SK-N-SH (cell line): ENCODE measurements at regions not wholly inside any gene's neighbourhood (a gene's known extent, or its start where the extent isn't known, plus 50 kb on each side); places are given as distances from the start of the nearest gene placed in this dataset.

Source experiments
- CTCF ChIA-PET: fragments of 300-600, 350-600 bp; formaldehyde crosslinking; extraction: SDS; loops from one replicate; lab custom pipeline; 2021; lab: Yijun Ruan, JAX
- POLR2A ChIA-PET: fragments of 350-600 bp; sonication (Branson Sonifier 250); formaldehyde crosslinking; extraction: SDS; loops from one replicate; lab custom pipeline; 2020; ENCODE audit warnings: antibody characterized with exemption, inconsistent platforms; lab: Yijun Ruan, JAX
- DNase-seq: peaks from one replicate; pipeline ENCODE4 v3.0.0; 2012
- H2AFZ ChIP-seq: fragments of 200-600 bp; sonication (generic); 2 replicates; pipeline ENCODE4 v1.8.1; 2016; ENCODE audit warnings: antibody characterized with exemption, mild to moderate bottlenecking, low read depth
- H3F3A ChIP-seq: fragments of 200-600 bp; sonication (generic); replicated peaks from 2 replicates; pipeline ENCODE3; 2016; ENCODE audit warnings: antibody characterized with exemption, mild to moderate bottlenecking; ENCODE audit not compliant: insufficient read depth
- H3K27ac ChIP-seq, 2 experiments: fragments of 200-500 bp in 1 of 2; fragments of 200-600 bp in 1 of 2; sonication (Bioruptor generic) in 1 of 2; sonication (generic), shearing (Covaris generic) in 1 of 2; 2 replicates each; pipeline versions ENCODE4 v1.5.1 to v1.6.1; 2014 to 2016; ENCODE audit warnings: low read depth in 2 of 2, inconsistent platforms in 1 of 2, low read length in 1 of 2, mild to moderate bottlenecking in 1 of 2, mixed read lengths in 1 of 2
- H3K27me3 ChIP-seq: fragments of 200-600 bp; sonication (generic), shearing (Covaris generic); 2 replicates; pipeline ENCODE4 v1.6.1; 2016; ENCODE audit warnings: mixed run types; ENCODE audit not compliant: insufficient read depth
- H3K36me3 ChIP-seq, 2 experiments: fragments of 200-500 bp in 1 of 2; fragments of 200-600 bp in 1 of 2; sonication (Bioruptor generic) in 1 of 2; sonication (generic) in 1 of 2; replicated peaks in 1 of 2; 2 replicates each; pipeline versions ENCODE3 to v1.5.1; 2014 to 2016; ENCODE audit warnings: low read length in 1 of 2, mild to moderate bottlenecking in 1 of 2; ENCODE audit not compliant: insufficient read depth in 2 of 2, control insufficient read depth in 1 of 2
- H3K4me1 ChIP-seq, 2 experiments: fragments of 200-500 bp in 1 of 2; fragments of 200-600 bp in 1 of 2; sonication (Bioruptor generic) in 1 of 2; sonication (generic), shearing (Covaris generic) in 1 of 2; 2 replicates each; pipeline versions ENCODE4 v1.5.1 to v1.6.1; 2014 to 2016; ENCODE audit warnings: low read depth in 1 of 2, low read length in 1 of 2, mixed run types in 1 of 2; ENCODE audit not compliant: insufficient read depth in 2 of 2, control insufficient read depth in 1 of 2
- H3K4me2 ChIP-seq: fragments of 200-600 bp; sonication (generic), shearing (Covaris generic); 2 replicates; pipeline ENCODE4 v1.6.1; 2017; ENCODE audit warnings: mixed run types
- H3K4me3 ChIP-seq, 2 experiments: fragments of 200-500 bp in 1 of 2; fragments of 200-600 bp in 1 of 2; sonication (Bioruptor generic) in 1 of 2; sonication (generic), shearing (Covaris generic) in 1 of 2; 2 replicates each; pipeline versions ENCODE4 v1.5.1 to v1.8.1; 2014 to 2016; ENCODE audit warnings: low read depth in 2 of 2, inconsistent platforms in 1 of 2, low read length in 1 of 2, mild to moderate bottlenecking in 1 of 2, mixed read lengths in 1 of 2, moderate library complexity in 1 of 2
- H3K79me2 ChIP-seq: fragments of 200-600 bp; sonication (generic); 2 replicates; pipeline ENCODE4 v1.8.1; 2017; ENCODE audit warnings: mild to moderate bottlenecking; ENCODE audit not compliant: insufficient read depth
- H3K9ac ChIP-seq: fragments of 200-600 bp; sonication (generic); 2 replicates; pipeline ENCODE4 v1.6.1; 2017; ENCODE audit warnings: mixed run types
- H3K9me2 ChIP-seq: fragments of 200-600 bp; sonication (generic); 2 replicates; pipeline ENCODE4 v1.6.1; 2017; ENCODE audit warnings: mixed run types
- H3K9me3 ChIP-seq: fragments of 200-600 bp; sonication (generic); 2 replicates; pipeline ENCODE4 v1.6.1; 2017; ENCODE audit warnings: mixed run types, mild to moderate bottlenecking, moderate library complexity
- H4K20me1 ChIP-seq: fragments of 200-600 bp; sonication (generic); 2 replicates; pipeline ENCODE4 v1.6.1; 2017; ENCODE audit warnings: mild to moderate bottlenecking, mixed run types; ENCODE audit not compliant: insufficient read depth
- CHD2 ChIP-seq: fragments of 150-350 bp; IDR thresholded peaks from 2 replicates; pipeline ENCODE4 v1.6.1; 2018; ENCODE audit warnings: low read length; ENCODE audit not compliant: partially characterized antibody
- CTCF ChIP-seq: fragments of 200-600 bp; sonication (generic); IDR thresholded peaks from 2 replicates; pipeline ENCODE4 v1.6.1; 2017; ENCODE audit warnings: antibody characterized with exemption, mild to moderate bottlenecking, moderate library complexity
- EP300 ChIP-seq, 2 experiments: IDR thresholded peaks; 2 replicates each; pipeline versions ENCODE4 v1.4.0 to v1.6.1; 2012; ENCODE audit warnings: borderline replicate concordance in 1 of 2, low read depth in 1 of 2, low read length in 1 of 2
- FOXJ3 ChIP-seq: sonication (generic); formaldehyde crosslinking; IDR thresholded peaks from 2 replicates; pipeline ENCODE4 v1.5.1; 2020; ENCODE audit warnings: mild to moderate bottlenecking, missing genetic modification reagents
- FOXM1 ChIP-seq: IDR thresholded peaks from 2 replicates; pipeline ENCODE4 v1.4.0; 2012; ENCODE audit warnings: low read depth, mild to moderate bottlenecking
- JUND ChIP-seq: IDR thresholded peaks from 2 replicates; pipeline ENCODE4 v1.4.0; 2012
- MXI1 ChIP-seq: IDR thresholded peaks from 2 replicates; pipeline ENCODE4 v1.6.1; 2012; ENCODE audit warnings: mild to moderate bottlenecking, low read depth, low read length, improper control_type of control experiment
- PBX3 ChIP-seq: IDR thresholded peaks from 2 replicates; pipeline ENCODE4; 2012
- POLR2AphosphoS5 ChIP-seq: IDR thresholded peaks from 2 replicates; pipeline ENCODE4 v1.6.1; 2012; ENCODE audit warnings: low read depth, low read length
- RAD21 ChIP-seq: IDR thresholded peaks from 2 replicates; pipeline ENCODE4 v1.6.1; 2012; ENCODE audit warnings: mild to moderate bottlenecking, low read length
- RCOR1 ChIP-seq: fragments of 150-350 bp; IDR thresholded peaks from 2 replicates; pipeline ENCODE4 v1.6.1; 2017; ENCODE audit warnings: antibody characterized with exemption, low read length
- RFX5 ChIP-seq: IDR thresholded peaks from 2 replicates; pipeline ENCODE4 v1.6.1; 2012; ENCODE audit warnings: mild to moderate bottlenecking, improper control_type of control experiment, low read length
- RXRA ChIP-seq: IDR thresholded peaks from 2 replicates; pipeline ENCODE4 v1.4.0; 2012; ENCODE audit warnings: low read depth, mild to moderate bottlenecking, borderline replicate concordance
- SIN3A ChIP-seq: IDR thresholded peaks from 2 replicates; pipeline ENCODE4 v1.6.1; 2012; ENCODE audit warnings: low read depth, mild to moderate bottlenecking, low read length, moderate library complexity, borderline replicate concordance
- USF1 ChIP-seq: IDR thresholded peaks from 2 replicates; pipeline ENCODE4 v1.4.0; 2012; ENCODE audit warnings: low read depth, borderline replicate concordance
- YY1 ChIP-seq: IDR thresholded peaks from 2 replicates; pipeline ENCODE4 v1.4.0; 2012; ENCODE audit warnings: low read depth, mild to moderate bottlenecking
- WGBS: methylation state at CpG from one replicate; pipeline ENCODE4 v1.1.6; 2017; ENCODE audit warnings: low lambda C conversion rate; 5-methylcytosine and 5-hydroxymethylcytosine counted together
- TF ChIP-seq, protein P1 (sequence below): IDR thresholded peaks from 2 replicates; pipeline ENCODE4 v1.6.1; 2012; ENCODE audit warnings: mild to moderate bottlenecking, low read depth, low read length, moderate library complexity
- TF ChIP-seq, protein P2 (sequence below): IDR thresholded peaks from 2 replicates; pipeline ENCODE4 v1.4.0; 2012; ENCODE audit warnings: low read depth, borderline replicate concordance

DNA sequence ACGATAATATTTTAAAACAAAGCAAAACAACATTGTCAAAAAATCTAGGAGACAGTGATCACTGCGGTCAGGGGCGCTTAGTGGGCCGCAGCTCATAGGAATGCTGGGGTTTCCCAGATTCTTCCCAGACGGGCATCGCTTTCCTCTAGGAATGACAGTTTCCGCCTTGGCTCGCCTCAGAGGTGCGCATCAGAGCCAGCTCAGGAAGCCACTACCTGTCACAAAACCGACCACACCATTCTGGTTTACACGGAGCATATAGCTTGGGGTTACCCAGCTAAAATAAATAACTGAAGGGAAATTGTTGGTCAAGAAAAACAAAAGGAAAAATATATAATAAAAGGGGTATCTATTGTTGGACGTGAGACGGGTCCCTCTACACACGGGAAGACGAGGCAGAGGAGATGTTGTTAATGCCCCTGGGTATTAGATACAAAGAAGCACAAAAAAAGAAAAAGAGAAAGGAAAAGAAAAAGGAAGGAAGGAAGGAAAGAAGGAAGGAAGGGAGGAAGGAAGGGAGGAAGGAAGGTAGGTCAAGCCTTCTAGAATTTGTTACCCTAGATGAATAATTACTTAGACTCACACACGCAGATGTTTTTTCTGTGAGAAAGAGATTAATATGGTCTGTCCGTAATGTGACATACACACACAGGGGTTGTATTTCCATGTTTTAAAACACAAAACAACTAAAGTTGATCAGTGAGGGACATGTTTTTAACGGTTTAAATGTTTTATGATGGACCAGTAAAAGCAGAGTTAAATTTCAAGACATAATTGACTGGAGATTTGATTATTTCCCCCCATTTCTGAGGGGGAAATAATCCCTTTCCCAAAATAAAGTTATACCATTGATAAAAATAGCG is 292.4 kb upstream of the NFE2L3 start:
- CTCF ChIA-PET = interaction anchor here (1.0 to 1.6 kb wide), 3 partner anchors 11 to 808 kb away, joined by 3 to 4 read pairs (median 3); no protein-coding TSS in a partner anchor

More for the DNA sequence above, 292.4 kb upstream of the NFE2L3 start:
- no peak overlapping the region for H3K9ac ChIP-seq
- no peak overlapping the region for H3K4me3 ChIP-seq
- peaks cover 59% of the 10 kb centered on the region for H3K27me3 ChIP-seq
- H3F3A ChIP-seq = peaks cover 29% of the 10 kb centered on the region
- no peak for DNase-seq
- peaks cover 0 to 21% of the 10 kb centered on the region in 2 experiments; a peak in 2 of 4 replicates for H3K4me1 ChIP-seq
- H4K20me1 ChIP-seq = 0 out of 2 replicates have a peak, but pooled peaks cover 4% of the 10 kb centered on the region
- no peak overlapping the region for H3K4me2 ChIP-seq
- WGBS = 40% methylated on average over 19 of the region's 19 CpGs
- TF ChIP-seq RFX5 = no peak
- TF ChIP-seq, protein P1, sequence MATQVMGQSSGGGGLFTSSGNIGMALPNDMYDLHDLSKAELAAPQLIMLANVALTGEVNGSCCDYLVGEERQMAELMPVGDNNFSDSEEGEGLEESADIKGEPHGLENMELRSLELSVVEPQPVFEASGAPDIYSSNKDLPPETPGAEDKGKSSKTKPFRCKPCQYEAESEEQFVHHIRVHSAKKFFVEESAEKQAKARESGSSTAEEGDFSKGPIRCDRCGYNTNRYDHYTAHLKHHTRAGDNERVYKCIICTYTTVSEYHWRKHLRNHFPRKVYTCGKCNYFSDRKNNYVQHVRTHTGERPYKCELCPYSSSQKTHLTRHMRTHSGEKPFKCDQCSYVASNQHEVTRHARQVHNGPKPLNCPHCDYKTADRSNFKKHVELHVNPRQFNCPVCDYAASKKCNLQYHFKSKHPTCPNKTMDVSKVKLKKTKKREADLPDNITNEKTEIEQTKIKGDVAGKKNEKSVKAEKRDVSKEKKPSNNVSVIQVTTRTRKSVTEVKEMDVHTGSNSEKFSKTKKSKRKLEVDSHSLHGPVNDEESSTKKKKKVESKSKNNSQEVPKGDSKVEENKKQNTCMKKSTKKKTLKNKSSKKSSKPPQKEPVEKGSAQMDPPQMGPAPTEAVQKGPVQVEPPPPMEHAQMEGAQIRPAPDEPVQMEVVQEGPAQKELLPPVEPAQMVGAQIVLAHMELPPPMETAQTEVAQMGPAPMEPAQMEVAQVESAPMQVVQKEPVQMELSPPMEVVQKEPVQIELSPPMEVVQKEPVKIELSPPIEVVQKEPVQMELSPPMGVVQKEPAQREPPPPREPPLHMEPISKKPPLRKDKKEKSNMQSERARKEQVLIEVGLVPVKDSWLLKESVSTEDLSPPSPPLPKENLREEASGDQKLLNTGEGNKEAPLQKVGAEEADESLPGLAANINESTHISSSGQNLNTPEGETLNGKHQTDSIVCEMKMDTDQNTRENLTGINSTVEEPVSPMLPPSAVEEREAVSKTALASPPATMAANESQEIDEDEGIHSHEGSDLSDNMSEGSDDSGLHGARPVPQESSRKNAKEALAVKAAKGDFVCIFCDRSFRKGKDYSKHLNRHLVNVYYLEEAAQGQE = no peak
- no peak for TF ChIP-seq POLR2AphosphoS5
- TF ChIP-seq YY1 = no peak
- TF ChIP-seq FOXM1 = no peak
- no peak for TF ChIP-seq JUND
- no peak for TF ChIP-seq EP300 (IDR thresholded peaks at IDR 0.05; ENCODE audit: borderline replicate concordance in 1 of 2, low read depth in 1 of 2, low read length in 1 of 2)
- no peak for TF ChIP-seq SIN3A
- TF ChIP-seq CHD2 = no peak
- no peak for TF ChIP-seq RCOR1
- TF ChIP-seq RAD21 = no peak
- TF ChIP-seq CTCF = no peak
- TF ChIP-seq RXRA = no peak
- TF ChIP-seq USF1 = no peak
- TF ChIP-seq FOXJ3 (CRISPR knock-in tag) = no peak
- TF ChIP-seq MXI1 = no peak
- no peak for TF ChIP-seq PBX3
- TF ChIP-seq, protein P2, sequence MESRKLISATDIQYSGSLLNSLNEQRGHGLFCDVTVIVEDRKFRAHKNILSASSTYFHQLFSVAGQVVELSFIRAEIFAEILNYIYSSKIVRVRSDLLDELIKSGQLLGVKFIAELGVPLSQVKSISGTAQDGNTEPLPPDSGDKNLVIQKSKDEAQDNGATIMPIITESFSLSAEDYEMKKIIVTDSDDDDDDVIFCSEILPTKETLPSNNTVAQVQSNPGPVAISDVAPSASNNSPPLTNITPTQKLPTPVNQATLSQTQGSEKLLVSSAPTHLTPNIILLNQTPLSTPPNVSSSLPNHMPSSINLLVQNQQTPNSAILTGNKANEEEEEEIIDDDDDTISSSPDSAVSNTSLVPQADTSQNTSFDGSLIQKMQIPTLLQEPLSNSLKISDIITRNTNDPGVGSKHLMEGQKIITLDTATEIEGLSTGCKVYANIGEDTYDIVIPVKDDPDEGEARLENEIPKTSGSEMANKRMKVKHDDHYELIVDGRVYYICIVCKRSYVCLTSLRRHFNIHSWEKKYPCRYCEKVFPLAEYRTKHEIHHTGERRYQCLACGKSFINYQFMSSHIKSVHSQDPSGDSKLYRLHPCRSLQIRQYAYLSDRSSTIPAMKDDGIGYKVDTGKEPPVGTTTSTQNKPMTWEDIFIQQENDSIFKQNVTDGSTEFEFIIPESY = no peak
- no peaks in the 10 kb centered on the region for H3K9me2 ChIP-seq
- H3K79me2 ChIP-seq = no peaks in the 10 kb centered on the region
- H3K36me3 ChIP-seq = no peaks in the 10 kb centered on the region
- H3K27ac ChIP-seq = no peak overlapping the region
- POLR2A ChIA-PET = no interaction called here
- H3K9me3 ChIP-seq = no peaks in the 10 kb centered on the region
- H2AFZ ChIP-seq = no peak overlapping the region
